Omental fat pad (tissue), 3 donors: ENCODE measurements at regions not wholly inside any gene's neighbourhood (a gene's known extent, or its start where the extent isn't known, plus 50 kb on each side); places are given as distances from the start of the nearest gene placed in this dataset.

Experiments
- ATAC-seq: fragments of 150-250 bp; one replicate; pipeline ENCODE4 v1.9.1; 2016; ENCODE audit warnings: mild to moderate bottlenecking, moderate library complexity; ENCODE audit not compliant: low FRiP score
- DNase-seq: peaks from one replicate; pipeline ENCODE4 v3.0.0-alpha.2; 2019; ENCODE audit warnings: low spot score
- CTCF ChIP-seq, 3 donors: fragments of 450-650 bp; IDR thresholded peaks; one replicate each; pipeline ENCODE4 v1.5.1; 2016 to 2017; ENCODE audit warnings: antibody characterized with exemption in 3 of 3, mild to moderate bottlenecking in 3 of 3, moderate library complexity in 2 of 3

- no peak for ATAC-seq
- DNase-seq: no peak
- no peak for TF ChIP-seq CTCF (IDR thresholded peaks at IDR 0.05)
These were observed 141.4 kb downstream of the LSMEM1 start for GRCh38 chr7:112622159-112622715.

GRCh38 chr7:112624416-112624815 lies 143.6 kb downstream of the LSMEM1 start:
- ATAC-seq: no peak
- TF ChIP-seq CTCF (IDR thresholded peaks at IDR 0.05): no peak
- no peak for DNase-seq

GRCh38 chr7:112630565-112630964 lies 149.8 kb downstream of the LSMEM1 start:
- ATAC-seq (no peak), DNase-seq (no peak)
- TF ChIP-seq CTCF (IDR thresholded peaks at IDR 0.05): no peak

GRCh38 chr7:112634107-112634506 lies 153.3 kb downstream of the LSMEM1 start:
- no peak for TF ChIP-seq CTCF (IDR thresholded peaks at IDR 0.05)
- DNase-seq: no peak

GRCh38 chr7:112635742-112636141 lies 154.5 kb downstream of the TMEM168 start:
- ATAC-seq (no peak), DNase-seq (no peak)
- TF ChIP-seq CTCF (IDR thresholded peaks at IDR 0.05): no peak

More at GRCh38 chr7:112634107-112634506, 153.3 kb downstream of the LSMEM1 start:
- no peak for ATAC-seq

GRCh38 chr7:112638675-112639400 lies 151.4 kb downstream of the TMEM168 start:
- no peak for ATAC-seq
- no peak for DNase-seq
- TF ChIP-seq CTCF (IDR thresholded peaks at IDR 0.05): no peak

- ATAC-seq (no peak), DNase-seq (no peak)
- no peak for TF ChIP-seq CTCF (IDR thresholded peaks at IDR 0.05)
These were observed 149.5 kb downstream of the TMEM168 start for GRCh38 chr7:112640685-112641084.
